ENCODE measurements at regions not wholly inside any gene's neighbourhood (a gene's known extent, or its start where the extent isn't known, plus 50 kb on each side); places are given as distances from the start of the nearest gene placed in this dataset.

- Histone ChIP-seq H3K4me1 (ENCODE audit: control insufficient read depth in 5 of 5, insufficient read depth in 5 of 5, low read length in 5 of 5) (peaks cover 0 to 25% (median 2%) of the 10 kb centered on the region in 5 donors), H3K9ac (ENCODE audit: insufficient read depth in 1 of 2, low read length in 2 of 2) (no peak overlapping the region), H3K9me3 (ENCODE audit: control insufficient read depth in 4 of 4, insufficient read depth in 3 of 4, low read length in 3 of 4) (no peaks in the 10 kb centered on the region), H3K27ac (ENCODE audit: low read depth in 1 of 2, low read length in 1 of 2) (peak overlapping the region in 1 of 2 donors; percentile 9), H3K27me3 (ENCODE audit: control insufficient read depth in 3 of 3, insufficient read depth in 3 of 3, low read length in 2 of 3) (no peaks in the 10 kb centered on the region), H3K36me3 (ENCODE audit: control insufficient read depth in 4 of 4, insufficient read depth in 4 of 4, low read length in 4 of 4) (no peaks in the 10 kb centered on the region), H3K4me3 (no peak overlapping the region)
- no peak for ATAC-seq (ENCODE audit: insufficient read depth, low FRiP score)
- DNase-seq: no peak
- TF ChIP-seq CTCF (IDR thresholded peaks at IDR 0.05; ENCODE audit: control extremely low read depth, extremely low read depth): no peak
Observed at GRCh38 chr5:40404613-40405012, 275.1 kb upstream of the PTGER4 start.

- H3K36me3 ChIP-seq (ENCODE audit: control insufficient read depth in 4 of 4, insufficient read depth in 4 of 4, low read length in 4 of 4): no peaks in the 10 kb centered on the region
- H3K27ac ChIP-seq (ENCODE audit: low read depth in 1 of 2, low read length in 1 of 2): no peak overlapping the region
- peaks cover 0 to 18% (median 2%) of the 10 kb centered on the region in 5 donors for H3K4me1 ChIP-seq (ENCODE audit: control insufficient read depth in 5 of 5, insufficient read depth in 5 of 5, low read length in 5 of 5)
- no peak for ATAC-seq (ENCODE audit: insufficient read depth, low FRiP score)
- no peaks in the 10 kb centered on the region for H3K9me3 ChIP-seq (ENCODE audit: control insufficient read depth in 4 of 4, insufficient read depth in 3 of 4, low read length in 3 of 4)
- no peak overlapping the region for H3K9ac ChIP-seq (ENCODE audit: insufficient read depth in 1 of 2, low read length in 2 of 2)
- no peak for TF ChIP-seq CTCF (IDR thresholded peaks at IDR 0.05; ENCODE audit: control extremely low read depth, extremely low read depth)
- DNase-seq: no peak
- WGBS, 2 donors: 40 to 54% methylated on average over 1 of the region's 1 CpG
- H3K27me3 ChIP-seq (ENCODE audit: control insufficient read depth in 3 of 3, insufficient read depth in 3 of 3, low read length in 2 of 3): no peaks in the 10 kb centered on the region
- no peak overlapping the region for H3K4me3 ChIP-seq
Observed at GRCh38 chr5:40402007-40402364, 277.7 kb upstream of the PTGER4 start.

GRCh38 chr5:40401284-40402006 is 278.3 kb upstream of the PTGER4 start:
- no peak for TF ChIP-seq CTCF (IDR thresholded peaks at IDR 0.05; ENCODE audit: control extremely low read depth, extremely low read depth)
- no peaks in the 10 kb centered on the region for H3K36me3 ChIP-seq (ENCODE audit: control insufficient read depth in 4 of 4, insufficient read depth in 4 of 4, low read length in 4 of 4)
- peaks cover 0 to 13% (median 2%) of the 10 kb centered on the region in 5 donors for H3K4me1 ChIP-seq (ENCODE audit: control insufficient read depth in 5 of 5, insufficient read depth in 5 of 5, low read length in 5 of 5)
- no peak for DNase-seq
- H3K9ac ChIP-seq (ENCODE audit: insufficient read depth in 1 of 2, low read length in 2 of 2): no peak overlapping the region
- WGBS, 2 donors: 77 to 84% methylated on average over 4 of the region's 4 CpGs
- H3K27ac ChIP-seq (ENCODE audit: low read depth in 1 of 2, low read length in 1 of 2): no peak overlapping the region
- no peaks in the 10 kb centered on the region for H3K27me3 ChIP-seq (ENCODE audit: control insufficient read depth in 3 of 3, insufficient read depth in 3 of 3, low read length in 2 of 3)
- ATAC-seq (ENCODE audit: insufficient read depth, low FRiP score): no peak
- H3K9me3 ChIP-seq (ENCODE audit: control insufficient read depth in 4 of 4, insufficient read depth in 3 of 4, low read length in 3 of 4): no peaks in the 10 kb centered on the region
- H3K4me3 ChIP-seq: no peak overlapping the region

GRCh38 chr5:40400245-40400644 is 279.5 kb upstream of the PTGER4 start:
- H3K4me1 ChIP-seq (ENCODE audit: control insufficient read depth in 5 of 5, insufficient read depth in 5 of 5, low read length in 5 of 5): peaks cover 0 to 2% (median 1%) of the 10 kb centered on the region in 5 donors
- WGBS, 2 donors: 71 to 88% methylated on average over 1 of the region's 1 CpG
- no peak overlapping the region for H3K27ac ChIP-seq (ENCODE audit: low read depth in 1 of 2, low read length in 1 of 2)
- H3K27me3 ChIP-seq (ENCODE audit: control insufficient read depth in 3 of 3, insufficient read depth in 3 of 3, low read length in 2 of 3): no peaks in the 10 kb centered on the region
- H3K9ac ChIP-seq (ENCODE audit: insufficient read depth in 1 of 2, low read length in 2 of 2): no peak overlapping the region
- DNase-seq (no peak), ATAC-seq (ENCODE audit: insufficient read depth, low FRiP score) (no peak)
- no peaks in the 10 kb centered on the region for H3K9me3 ChIP-seq (ENCODE audit: control insufficient read depth in 4 of 4, insufficient read depth in 3 of 4, low read length in 3 of 4)
- no peak for TF ChIP-seq CTCF (IDR thresholded peaks at IDR 0.05; ENCODE audit: control extremely low read depth, extremely low read depth)
- H3K4me3 ChIP-seq: no peak overlapping the region
- no peaks in the 10 kb centered on the region for H3K36me3 ChIP-seq (ENCODE audit: control insufficient read depth in 4 of 4, insufficient read depth in 4 of 4, low read length in 4 of 4)
